ENCODE measurements at regions not wholly inside any gene's neighbourhood (a gene's known extent, or its start where the extent isn't known, plus 50 kb on each side); places are given as distances from the start of the nearest gene placed in this dataset.

- no peak for TF ChIP-seq CTCF (IDR thresholded peaks at IDR 0.05)
- no peak for TF ChIP-seq POLR2A (IDR thresholded peaks at IDR 0.05)
These were observed 135.2 kb downstream of the INHBA start for GRCh38 chr7:41567731-41568114.
